SJCRH30 (cell line): ENCODE measurements at regions not wholly inside any gene's neighbourhood (a gene's known extent, or its start where the extent isn't known, plus 50 kb on each side); places are given as distances from the start of the nearest gene placed in this dataset.
A peak's percentile ranks its signal among the peaks of the same experiment; 100 is the strongest.

Source experiments
- DNase-seq, 2 experiments: peaks; one replicate each; pipeline ENCODE4 v3.0.0-alpha.2; 2015 to 2020
- H3K27ac ChIP-seq: fragments of 250-450 bp; sonication (Bioruptor Pico); 2 replicates; pipeline ENCODE4 v1.5.1; 2020; ENCODE audit warnings: mild to moderate bottlenecking, moderate library complexity
- H3K27me3 ChIP-seq: fragments of 250-450 bp; sonication (Bioruptor Pico); 2 replicates; pipeline ENCODE4 v1.5.1; 2020; ENCODE audit warnings: mild to moderate bottlenecking, moderate library complexity
- H3K36me3 ChIP-seq: fragments of 250-450 bp; sonication (Bioruptor Pico); 2 replicates; pipeline ENCODE4 v1.5.1; 2020; ENCODE audit warnings: mild to moderate bottlenecking, moderate library complexity
- H3K4me1 ChIP-seq: fragments of 250-450 bp; sonication (Bioruptor Pico); 2 replicates; pipeline ENCODE4 v1.5.1; 2020; ENCODE audit warnings: mild to moderate bottlenecking, moderate library complexity
- H3K4me3 ChIP-seq: fragments of 250-450 bp; sonication (Bioruptor Pico); 2 replicates; pipeline ENCODE4 v1.5.1; 2020; ENCODE audit warnings: mild to moderate bottlenecking, moderate library complexity
- H3K9me3 ChIP-seq: fragments of 250-450 bp; sonication (Bioruptor Pico); replicated peaks from 2 replicates; pipeline ENCODE4 v1.5.1; 2020; ENCODE audit warnings: mild to moderate bottlenecking, moderate library complexity

GRCh38 chr3:174336784-174337183 lies 522.4 kb upstream of the NAALADL2 start:
- Histone ChIP-seq H3K4me1 (peaks cover 50% of the 10 kb centered on the region), H3K9me3 (no peaks in the 10 kb centered on the region), H3K27me3 (no peaks in the 10 kb centered on the region), H3K36me3 (no peaks in the 10 kb centered on the region), H3K27ac (no peak overlapping the region), H3K4me3 (no peak overlapping the region)
- DNase-seq, result no peak

GRCh38 chr3:174337227-174337626 lies 521.9 kb upstream of the NAALADL2 start:
- H3K4me3 ChIP-seq, result no peak overlapping the region
- no peak for DNase-seq
- H3K4me1 ChIP-seq, result peaks cover 47% of the 10 kb centered on the region
- H3K9me3 ChIP-seq, result no peaks in the 10 kb centered on the region
- H3K27ac ChIP-seq, result no peak overlapping the region
- no peaks in the 10 kb centered on the region for H3K36me3 ChIP-seq
- no peaks in the 10 kb centered on the region for H3K27me3 ChIP-seq

- Histone ChIP-seq H3K4me3 (no peak overlapping the region), H3K27ac (peak overlapping the region; percentile 83), H3K4me1 (peaks cover 42% of the 10 kb centered on the region), H3K27me3 (no peaks in the 10 kb centered on the region), H3K9me3 (no peaks in the 10 kb centered on the region), H3K36me3 (no peaks in the 10 kb centered on the region)
- no peak for DNase-seq
Measured at GRCh38 chr3:174340624-174341587, 518.2 kb upstream of the NAALADL2 start.

GRCh38 chr3:174342171-174342570 lies 517.0 kb upstream of the NAALADL2 start:
- Histone ChIP-seq H3K4me1 (peaks cover 40% of the 10 kb centered on the region), H3K9me3 (no peaks in the 10 kb centered on the region; the same call in 1 of the 2 replicates), H3K27ac (peak overlapping the region; percentile 83), H3K27me3 (no peaks in the 10 kb centered on the region), H3K36me3 (no peaks in the 10 kb centered on the region), H3K4me3 (no peak overlapping the region)
- DNase-seq, result peak; percentile 87 to 98

GRCh38 chr3:174342941-174343501 lies 516.1 kb upstream of the NAALADL2 start:
- H3K27me3 ChIP-seq, result no peaks in the 10 kb centered on the region
- no peak overlapping the region for H3K4me3 ChIP-seq
- H3K36me3 ChIP-seq, result no peaks in the 10 kb centered on the region
- DNase-seq, result peak in 1 of 2 experiments; percentile 57
- H3K27ac ChIP-seq, result peak overlapping the region; percentile 83
- no peaks in the 10 kb centered on the region; the same call in 1 of the 2 replicates for H3K9me3 ChIP-seq
- H3K4me1 ChIP-seq, result peaks cover 39% of the 10 kb centered on the region

GRCh38 chr3:174346141-174346540 lies 513.0 kb upstream of the NAALADL2 start:
- no peaks in the 10 kb centered on the region for H3K36me3 ChIP-seq

GRCh38 chr3:174346571-174346970 lies 512.6 kb upstream of the NAALADL2 start:
- Histone ChIP-seq H3K9me3 (peaks cover 6% of the 10 kb centered on the region), H3K27ac (no peak overlapping the region), H3K4me3 (no peak overlapping the region), H3K27me3 (no peaks in the 10 kb centered on the region), H3K4me1 (peaks cover 20% of the 10 kb centered on the region), H3K36me3 (no peaks in the 10 kb centered on the region)
- no peak for DNase-seq

More at GRCh38 chr3:174346141-174346540, 513.0 kb upstream of the NAALADL2 start:
- no peak for DNase-seq
- Histone ChIP-seq H3K4me1 (peaks cover 25% of the 10 kb centered on the region), H3K27me3 (no peaks in the 10 kb centered on the region), H3K4me3 (no peak overlapping the region), H3K9me3 (peaks cover 6% of the 10 kb centered on the region), H3K27ac (no peak overlapping the region)

GRCh38 chr3:174347474-174348138 lies 511.5 kb upstream of the NAALADL2 start:
- Histone ChIP-seq H3K4me3 (no peak overlapping the region), H3K27ac (no peak overlapping the region), H3K9me3 (peaks cover 6% of the 10 kb centered on the region), H3K27me3 (no peaks in the 10 kb centered on the region), H3K4me1 (peaks cover 14% of the 10 kb centered on the region), H3K36me3 (no peaks in the 10 kb centered on the region)
- DNase-seq, result no peak

- no peak for DNase-seq
- Histone ChIP-seq H3K36me3 (no peaks in the 10 kb centered on the region), H3K4me1 (no peaks in the 10 kb centered on the region), H3K4me3 (no peak overlapping the region), H3K27ac (no peak overlapping the region), H3K27me3 (no peaks in the 10 kb centered on the region), H3K9me3 (peaks cover 6% of the 10 kb centered on the region)
Measured at GRCh38 chr3:174352227-174352626, 506.9 kb upstream of the NAALADL2 start.

GRCh38 chr3:174355505-174355904 lies 503.6 kb upstream of the NAALADL2 start:
- Histone ChIP-seq H3K27ac (no peak overlapping the region), H3K4me3 (no peak overlapping the region), H3K36me3 (no peaks in the 10 kb centered on the region), H3K27me3 (no peaks in the 10 kb centered on the region), H3K9me3 (peaks cover 4% of the 10 kb centered on the region), H3K4me1 (no peaks in the 10 kb centered on the region)
- peak in 1 of 2 experiments; percentile 38 for DNase-seq

GRCh38 chr3:174356596-174356995 lies 502.5 kb upstream of the NAALADL2 start:
- Histone ChIP-seq H3K36me3 (no peaks in the 10 kb centered on the region), H3K9me3 (no peaks in the 10 kb centered on the region), H3K4me1 (no peaks in the 10 kb centered on the region), H3K27ac (no peak overlapping the region), H3K27me3 (no peaks in the 10 kb centered on the region), H3K4me3 (no peak overlapping the region)
- DNase-seq, result no peak

GRCh38 chr3:174358252-174358651 lies 500.9 kb upstream of the NAALADL2 start:
- H3K27me3 ChIP-seq, result no peaks in the 10 kb centered on the region
- H3K9me3 ChIP-seq, result no peaks in the 10 kb centered on the region
- peaks cover 7% of the 10 kb centered on the region for H3K4me1 ChIP-seq
- no peak overlapping the region for H3K4me3 ChIP-seq
- H3K36me3 ChIP-seq, result no peaks in the 10 kb centered on the region
- H3K27ac ChIP-seq, result no peak overlapping the region
- no peak for DNase-seq

GRCh38 chr3:174362556-174362955 lies 496.6 kb upstream of the NAALADL2 start:
- Histone ChIP-seq H3K4me3 (no peak overlapping the region), H3K9me3 (no peaks in the 10 kb centered on the region), H3K27ac (peak overlapping the region; percentile 53), H3K27me3 (no peaks in the 10 kb centered on the region), H3K4me1 (peaks cover 11% of the 10 kb centered on the region), H3K36me3 (no peaks in the 10 kb centered on the region)
- DNase-seq, result peak; percentile 27 to 65

GRCh38 chr3:174363256-174363655 lies 495.9 kb upstream of the NAALADL2 start:
- no peaks in the 10 kb centered on the region for H3K27me3 ChIP-seq
- H3K4me1 ChIP-seq, result peaks cover 11% of the 10 kb centered on the region
- no peaks in the 10 kb centered on the region for H3K9me3 ChIP-seq
- DNase-seq, result no peak
- peak overlapping the region; percentile 53 for H3K27ac ChIP-seq
- no peak overlapping the region for H3K4me3 ChIP-seq
- no peaks in the 10 kb centered on the region for H3K36me3 ChIP-seq

- Histone ChIP-seq H3K4me3 (no peak overlapping the region), H3K4me1 (peaks cover 11% of the 10 kb centered on the region), H3K9me3 (0 out of 2 replicates have a peak, but pooled peaks cover 7% of the 10 kb centered on the region), H3K27ac (no peak overlapping the region), H3K36me3 (no peaks in the 10 kb centered on the region), H3K27me3 (no peaks in the 10 kb centered on the region)
- DNase-seq, result no peak
Measured at GRCh38 chr3:174365796-174366195, 493.3 kb upstream of the NAALADL2 start.
